CD4-positive, alpha-beta T cell treated with Interleukin-2 at 100 ng/mL for 4 hours (primary cell): ENCODE measurements at regions not wholly inside any gene's neighbourhood (a gene's known extent, or its start where the extent isn't known, plus 50 kb on each side); places are given as distances from the start of the nearest gene placed in this dataset.

Experiments used
- DNase-seq: peaks from one replicate; pipeline ENCODE4 v3.0.0-alpha.2; 2020; ENCODE audit warnings: low spot score

- DNase-seq = no peak
Measured at GRCh38 chr10:111348076-111348475, 271.2 kb downstream of the ADRA2A start.

- no peak for DNase-seq
Measured at GRCh38 chr10:111354859-111355258, 278.0 kb downstream of the ADRA2A start.

GRCh38 chr10:111356571-111356970, 279.7 kb downstream of the ADRA2A start:
- no peak for DNase-seq

DNA sequence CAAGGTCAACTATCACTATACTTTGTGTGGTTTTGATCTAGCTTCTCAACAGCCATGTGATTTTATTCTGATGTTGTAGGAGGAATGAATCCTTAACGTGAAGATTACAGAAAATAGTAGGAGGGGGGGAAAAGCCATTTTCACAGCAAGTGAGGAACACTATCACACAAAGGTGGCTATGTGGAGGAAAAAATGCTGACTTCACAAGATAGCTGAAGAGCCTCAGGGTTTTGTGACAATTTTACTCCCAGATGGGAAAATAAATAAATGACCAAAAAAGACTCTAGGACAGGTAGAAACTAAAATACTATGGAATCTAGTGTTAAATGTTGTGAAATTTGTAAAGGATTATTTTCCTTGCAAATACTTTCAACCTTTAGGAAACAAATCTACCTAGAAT, 281.0 kb downstream of the ADRA2A start:
- no peak for DNase-seq

- peak; percentile 3 for DNase-seq
Measured at GRCh38 chr10:111360260-111360925, 283.6 kb downstream of the ADRA2A start.

- DNase-seq = no peak
Measured at GRCh38 chr10:111367531-111367930, 290.7 kb downstream of the ADRA2A start.

DNA sequence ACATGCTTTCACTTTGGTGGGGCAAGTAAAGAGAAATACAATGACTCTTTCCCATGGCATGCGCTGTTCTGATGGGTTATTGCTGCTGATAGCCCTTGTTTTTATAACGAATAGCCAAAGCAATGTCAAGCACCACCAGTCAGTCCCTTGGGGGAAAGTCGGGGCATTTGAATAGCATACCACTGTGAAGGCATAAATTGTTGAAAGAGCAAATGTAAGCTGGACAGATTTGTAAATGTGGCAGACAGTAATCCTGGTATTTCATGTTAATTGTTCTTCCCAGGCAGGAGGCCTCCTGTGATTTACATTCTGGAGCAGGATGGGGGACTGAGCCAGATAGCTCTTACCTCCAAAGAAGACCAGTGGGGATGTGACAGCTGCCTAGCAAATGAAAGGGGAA, 293.3 kb downstream of the ADRA2A start:
- no peak for DNase-seq

DNA sequence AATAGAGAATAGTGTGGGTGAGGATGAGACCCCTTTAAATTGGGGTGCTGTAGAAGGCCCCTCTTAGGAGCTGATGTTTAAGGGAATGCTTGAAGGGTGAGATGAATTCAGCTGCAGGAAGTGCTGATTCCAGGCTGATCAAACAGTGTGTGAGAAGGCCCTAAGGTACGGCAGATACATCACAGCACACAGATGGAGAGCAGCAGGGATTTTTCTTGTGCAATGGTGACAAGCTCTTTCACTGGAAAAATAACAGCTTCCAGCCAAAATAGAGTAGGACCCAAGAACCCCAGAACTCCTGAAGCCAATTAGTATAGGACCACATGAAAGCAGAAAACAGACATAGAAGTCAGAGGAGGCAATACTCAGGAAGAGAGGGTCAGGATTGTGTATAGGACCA, 296.9 kb downstream of the ADRA2A start:
- no peak for DNase-seq

DNA sequence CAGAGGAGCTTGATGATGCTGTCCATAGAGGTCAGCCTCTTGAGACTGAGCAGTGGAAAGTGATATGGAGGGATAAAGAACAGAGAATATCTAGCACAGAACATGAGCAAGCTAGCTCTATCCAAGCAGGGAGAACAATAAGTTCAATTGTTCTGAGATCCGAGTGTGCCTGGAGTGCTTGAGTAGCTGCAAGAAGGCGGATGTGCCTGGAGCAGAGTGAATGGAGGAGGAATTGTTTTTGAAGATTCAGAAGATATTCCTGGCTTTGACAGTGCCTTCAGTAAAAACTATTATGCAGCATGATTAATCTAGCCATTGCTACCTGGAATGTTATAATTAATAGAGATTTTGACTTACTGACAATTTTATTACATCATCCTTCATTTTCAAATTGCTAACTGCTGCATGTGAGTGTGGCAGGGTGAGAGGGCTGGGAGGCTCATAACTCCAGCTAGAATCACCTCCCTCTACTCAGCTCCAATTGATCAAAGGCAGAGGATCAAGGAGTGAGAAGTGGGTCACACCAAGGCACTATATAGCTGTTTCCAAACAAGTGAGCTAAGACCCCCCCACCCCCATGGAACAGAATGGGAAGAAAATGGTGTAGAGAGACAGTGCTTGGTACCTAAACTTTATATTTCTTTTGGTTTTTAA, 302.8 kb downstream of the ADRA2A start:
- DNase-seq = no peak

DNA sequence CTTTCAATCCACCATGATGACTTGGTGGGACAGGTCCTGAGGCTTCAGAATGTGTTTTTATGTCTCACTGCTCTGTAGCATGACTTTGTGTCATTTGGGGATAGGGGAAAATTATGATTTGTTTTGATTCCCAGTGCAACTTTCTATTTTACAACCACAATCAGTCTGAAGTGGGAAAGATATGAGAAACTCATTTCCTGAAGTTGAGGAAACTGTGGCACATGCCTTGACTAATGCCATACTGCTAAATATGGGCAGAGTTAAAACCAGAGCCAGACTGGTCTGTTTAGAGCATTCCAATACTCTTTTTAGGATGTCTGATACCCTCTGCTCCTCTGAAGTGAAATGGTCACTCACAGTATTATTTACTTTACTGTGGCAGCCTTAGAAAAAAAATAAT, 307.7 kb downstream of the ADRA2A start:
- DNase-seq = no peak

DNA sequence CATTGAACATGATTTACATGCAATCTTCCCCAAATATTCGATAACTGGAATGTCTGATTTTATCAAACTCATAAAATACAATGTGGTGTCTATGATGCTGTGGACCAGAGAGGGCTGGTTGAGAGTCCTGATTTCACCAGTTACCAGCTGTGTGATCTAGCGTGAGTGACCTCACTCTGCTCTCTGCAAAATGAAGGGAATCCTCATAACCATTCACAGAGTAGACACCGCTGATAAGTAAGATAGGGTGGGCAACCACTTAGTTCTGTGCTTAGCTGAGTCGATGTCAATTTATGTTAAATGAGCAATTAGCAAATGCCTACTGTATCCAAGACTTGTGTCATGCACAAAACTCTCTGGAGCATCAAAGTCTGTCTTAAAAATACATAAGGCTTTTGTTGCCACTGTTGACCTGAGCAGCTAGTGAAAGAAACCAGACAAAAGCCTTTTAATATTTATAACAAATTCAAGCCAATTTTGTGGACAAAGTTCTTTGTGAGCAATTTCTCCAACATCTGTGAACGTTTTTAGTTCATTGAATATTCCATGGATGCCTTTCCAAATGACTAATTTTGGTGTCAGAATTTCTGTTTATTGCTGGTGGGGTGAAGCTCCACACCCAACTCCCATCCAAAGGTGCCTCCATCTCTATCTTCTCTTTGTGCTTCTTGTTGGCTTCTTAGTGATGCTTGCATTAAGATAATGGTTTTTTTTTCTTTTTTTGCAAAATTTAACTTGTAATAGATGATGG, 314.2 kb downstream of the ADRA2A start:
- DNase-seq = no peak

DNA sequence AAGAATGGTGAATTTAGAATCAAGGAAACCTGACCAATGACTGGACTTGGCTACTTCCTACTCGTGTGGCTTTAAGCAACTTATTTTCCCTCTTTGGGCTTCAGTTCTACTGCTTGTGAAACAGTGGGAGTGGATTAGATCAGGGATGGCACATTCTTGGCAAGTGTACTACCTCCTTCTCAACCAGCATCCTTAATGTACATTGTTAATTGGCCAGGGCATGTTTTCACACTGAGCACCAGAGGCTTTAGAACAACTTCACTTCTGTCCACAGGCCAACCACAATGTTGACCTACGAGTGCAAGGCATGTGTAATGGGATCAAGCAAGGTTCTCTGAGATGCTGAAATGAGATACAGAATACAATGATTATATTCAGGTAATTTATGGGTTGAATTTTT, 315.3 kb downstream of the ADRA2A start:
- DNase-seq = no peak

DNA sequence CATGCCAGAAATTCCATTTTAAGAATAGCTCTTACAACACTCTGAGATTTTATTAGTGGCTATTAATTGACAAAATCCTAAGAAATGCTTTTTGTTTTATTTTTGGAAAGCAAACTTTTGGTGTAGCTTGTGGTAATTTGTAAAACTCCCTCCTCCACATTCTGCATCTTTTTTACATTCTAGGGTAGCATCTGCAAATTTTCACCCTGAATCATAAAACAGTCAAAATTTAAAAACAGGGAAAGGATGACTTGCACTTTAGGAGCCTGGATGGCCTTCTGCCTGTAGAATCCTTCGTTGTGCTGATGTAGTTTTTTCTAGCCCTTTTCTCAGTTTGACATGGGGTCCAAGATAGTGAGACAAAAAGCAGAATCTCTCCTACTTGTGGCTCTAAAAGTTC, 316.1 kb downstream of the ADRA2A start:
- no peak for DNase-seq

DNA sequence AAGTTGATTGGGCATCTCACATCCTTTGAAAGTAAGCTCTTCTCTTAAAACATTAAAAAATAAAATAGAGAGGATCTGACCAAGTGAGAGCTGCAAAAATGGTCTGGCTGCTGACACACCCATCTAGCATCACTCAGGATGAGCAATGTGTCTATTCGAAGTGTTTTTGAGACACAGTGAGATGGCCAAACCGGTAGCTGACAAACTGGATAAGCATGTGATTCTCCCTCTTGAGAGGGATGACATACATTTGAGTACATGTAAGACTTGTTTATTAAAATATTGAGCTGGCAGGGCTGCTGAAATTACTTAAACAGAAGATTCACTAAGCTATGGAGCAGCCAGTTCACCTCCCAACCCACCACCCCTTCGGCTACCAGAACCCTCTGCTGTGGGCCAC, 333.9 kb downstream of the ADRA2A start:
- no peak for DNase-seq

- no peak for DNase-seq
Measured at GRCh38 chr10:111425459-111425858, 348.6 kb downstream of the ADRA2A start.

- DNase-seq = no peak
Measured at GRCh38 chr10:111429288-111430028, 352.6 kb downstream of the ADRA2A start.

DNA sequence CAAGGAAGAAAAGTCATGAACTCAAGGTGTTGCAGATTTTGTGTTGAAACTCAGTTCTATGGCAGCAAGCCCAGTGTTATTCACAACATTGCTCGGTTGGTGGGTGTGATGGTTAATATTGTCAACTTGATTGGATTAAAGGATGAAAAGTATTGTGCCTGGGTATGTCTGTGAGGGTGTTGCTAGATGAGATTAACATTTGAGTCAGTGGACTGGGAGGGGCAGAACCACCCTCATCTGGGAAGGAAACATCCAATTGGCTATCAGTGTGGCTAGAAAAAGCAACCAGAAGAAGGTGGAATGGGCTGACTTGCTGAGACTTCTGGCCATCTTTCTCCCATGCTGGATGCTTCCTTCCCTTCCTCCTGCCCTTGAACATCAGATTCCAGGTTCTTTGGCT, 353.2 kb downstream of the ADRA2A start:
- no peak for DNase-seq

GRCh38 chr10:111432588-111432987, 355.8 kb downstream of the ADRA2A start:
- no peak for DNase-seq

DNA sequence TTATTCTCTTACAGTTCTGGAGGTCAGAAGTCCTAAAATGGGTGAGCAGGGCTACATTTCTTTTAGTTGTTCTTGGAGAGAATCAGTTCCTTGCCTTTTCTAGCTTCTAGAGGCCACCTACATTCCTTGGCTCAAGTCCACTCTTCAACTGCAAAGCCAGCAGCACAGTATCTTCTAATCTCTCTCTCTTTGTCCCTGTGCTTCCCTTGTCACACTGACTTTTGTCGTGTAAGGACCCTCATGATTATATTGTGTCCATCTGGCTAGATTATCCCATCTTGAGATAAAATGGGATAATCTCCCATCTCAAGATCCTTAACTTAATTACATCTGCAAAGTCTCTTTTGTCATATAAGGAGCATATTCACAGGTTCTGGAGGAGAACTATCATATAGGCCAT, 359.0 kb downstream of the ADRA2A start:
- no peak for DNase-seq

GRCh38 chr10:111439034-111439842, 362.4 kb downstream of the ADRA2A start:
- no peak for DNase-seq

DNA sequence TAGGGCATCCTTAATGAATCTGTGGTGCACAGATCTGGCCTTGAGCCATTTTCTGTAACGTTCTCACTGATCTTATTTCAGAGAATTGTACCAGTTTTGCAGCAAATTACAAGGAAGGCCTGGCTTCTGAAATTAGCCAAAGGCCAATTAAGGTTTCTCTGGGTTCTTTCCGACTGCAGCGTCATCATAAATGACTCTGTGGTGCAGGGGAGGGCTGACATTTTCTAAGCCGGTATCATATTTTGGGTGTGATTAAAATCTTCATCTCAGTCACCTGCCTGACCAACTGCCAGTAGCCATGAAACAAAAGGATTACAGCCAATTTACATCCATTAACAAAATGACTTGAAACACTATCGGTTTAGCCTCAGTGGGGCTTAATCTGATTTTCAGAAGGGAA, 363.7 kb downstream of the ADRA2A start:
- no peak for DNase-seq

GRCh38 chr10:111445667-111446066, 368.8 kb downstream of the ADRA2A start:
- DNase-seq = no peak
